HEK293T (cell line): ENCODE measurements at regions not wholly inside any gene's neighbourhood (a gene's known extent, or its start where the extent isn't known, plus 50 kb on each side); places are given as distances from the start of the nearest gene placed in this dataset.

Experiments
- BHLHE40 ChIP-seq: fragments of 450-650 bp; IDR thresholded peaks from 2 replicates; pipeline ENCODE4 v1.6.1; 2016; ENCODE audit warnings: mild to moderate bottlenecking, moderate library complexity, borderline replicate concordance
- FOXA1 ChIP-seq: fragments of 450-650 bp; IDR thresholded peaks from 2 replicates; pipeline ENCODE4 v1.6.1; 2016; ENCODE audit warnings: mild to moderate bottlenecking
- SUZ12 ChIP-seq: fragments of 450-650 bp; IDR thresholded peaks from 2 replicates; pipeline ENCODE4 v1.6.1; 2016; ENCODE audit warnings: mild to moderate bottlenecking

DNA sequence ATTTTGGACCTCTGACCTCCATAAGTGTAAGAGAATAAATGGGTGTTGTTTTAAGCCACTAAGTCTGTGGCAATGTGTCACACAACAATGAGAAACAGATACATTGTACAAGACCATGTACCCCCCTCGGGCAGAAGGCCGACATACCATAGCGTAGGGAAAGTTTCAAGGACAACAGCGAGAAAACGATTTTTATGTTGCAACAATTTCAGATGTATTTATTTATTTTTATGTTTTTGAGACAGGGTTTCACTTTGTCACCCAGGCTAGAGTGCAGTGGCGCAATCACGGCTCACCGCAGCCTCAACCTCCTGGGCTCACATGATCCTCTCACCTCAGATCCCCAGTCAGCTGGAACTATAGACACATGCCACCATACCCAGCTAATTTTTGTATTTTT lies 136.4 kb upstream of the NCOR2 start:
- TF ChIP-seq FOXA1 (no peak), BHLHE40 (no peak), SUZ12 (no peak)
